ENCODE measurements at regions not wholly inside any gene's neighbourhood (a gene's known extent, or its start where the extent isn't known, plus 50 kb on each side); places are given as distances from the start of the nearest gene placed in this dataset.

DNA sequence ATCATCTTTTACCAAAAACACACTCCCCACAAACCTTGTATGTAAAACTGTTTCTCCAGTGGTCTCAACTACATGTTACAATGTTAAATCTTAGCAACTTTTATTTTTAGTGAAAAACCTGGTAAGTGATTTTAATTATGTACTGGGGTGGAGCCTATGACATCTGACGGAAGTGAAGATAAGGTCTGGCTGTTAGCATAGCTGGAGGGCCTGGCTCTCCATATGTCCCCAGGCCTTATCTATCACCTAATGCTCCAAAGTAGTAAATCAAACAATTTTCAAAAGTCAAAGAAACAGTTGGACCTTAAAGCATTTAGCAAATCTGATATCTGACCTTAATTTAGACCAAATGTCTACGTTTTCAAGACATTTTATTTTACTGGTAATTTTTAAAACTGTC lies 173.6 kb upstream of the SMAD3 start:
- H3K9me3 ChIP-seq (replicated peaks in 1 of 2; ENCODE audit: control insufficient read depth in 2 of 2, insufficient read depth in 1 of 2, low read depth in 1 of 2, low read length in 2 of 2), result peaks cover 0 to 3% of the 10 kb centered on the region in 2 donors
- no peak overlapping the region for H2AFZ ChIP-seq (ENCODE audit: low read length)
- no peak overlapping the region for H3K27ac ChIP-seq (replicated peaks; ENCODE audit: low read length)
- H3K4me1 ChIP-seq (ENCODE audit: control insufficient read depth in 2 of 2, insufficient read depth in 1 of 2, low read depth in 1 of 2, low read length in 2 of 2), result no peaks in the 10 kb centered on the region
- no peak overlapping the region for H3K14ac ChIP-seq (ENCODE audit: low read length)
- no CpG with 5 or more reads among the region's 2 CpGs for WGBS, 2 donors (ENCODE audit: extremely low coverage in 2 of 2, insufficient read length in 2 of 2, insufficient replicate concordance in 1 of 2)
- H3K79me1 ChIP-seq (ENCODE audit: low read depth, low read length), result no peaks in the 10 kb centered on the region
- peaks cover 0 to 14% (median 0%) of the 10 kb centered on the region in 3 experiments for H3K27me3 ChIP-seq (ENCODE audit: control insufficient read depth in 3 of 3, insufficient read depth in 3 of 3, low read depth in 1 of 3, low read length in 3 of 3)
- H3K36me3 ChIP-seq (replicated peaks in 1 of 2; ENCODE audit: control insufficient read depth in 2 of 2, insufficient read depth in 2 of 2, low read length in 2 of 2), result no peaks in the 10 kb centered on the region
- H3K4me3 ChIP-seq (ENCODE audit: low read length in 2 of 2), result no peak overlapping the region
- H3K18ac ChIP-seq (ENCODE audit: low read length), result no peak overlapping the region
- H3K23ac ChIP-seq (ENCODE audit: low read depth, low read length, poor library complexity), result no peak overlapping the region
- H2BK12ac ChIP-seq (ENCODE audit: low read length), result no peak overlapping the region
- no peak overlapping the region for H3K9ac ChIP-seq (ENCODE audit: low read depth, low read length, poor library complexity)
- no peak overlapping the region for H3K4ac ChIP-seq (ENCODE audit: low read length)
- H3K4me2 ChIP-seq (ENCODE audit: insufficient read depth, low read length, poor library complexity, severe bottlenecking), result no peak overlapping the region
- H4K8ac ChIP-seq (ENCODE audit: low read depth, low read length), result no peak overlapping the region
- H2BK5ac ChIP-seq (ENCODE audit: low read length), result no peak overlapping the region
- DNase-seq (ENCODE audit: low spot score), result no peak
- H2BK120ac ChIP-seq (ENCODE audit: low read depth, low read length), result no peak overlapping the region
- no peak overlapping the region for H4K91ac ChIP-seq (ENCODE audit: low read depth, low read length, poor library complexity)
- H2BK15ac ChIP-seq (ENCODE audit: low read length), result no peak overlapping the region
- no peak overlapping the region for H2AK5ac ChIP-seq (ENCODE audit: low read depth, low read length)

DNA sequence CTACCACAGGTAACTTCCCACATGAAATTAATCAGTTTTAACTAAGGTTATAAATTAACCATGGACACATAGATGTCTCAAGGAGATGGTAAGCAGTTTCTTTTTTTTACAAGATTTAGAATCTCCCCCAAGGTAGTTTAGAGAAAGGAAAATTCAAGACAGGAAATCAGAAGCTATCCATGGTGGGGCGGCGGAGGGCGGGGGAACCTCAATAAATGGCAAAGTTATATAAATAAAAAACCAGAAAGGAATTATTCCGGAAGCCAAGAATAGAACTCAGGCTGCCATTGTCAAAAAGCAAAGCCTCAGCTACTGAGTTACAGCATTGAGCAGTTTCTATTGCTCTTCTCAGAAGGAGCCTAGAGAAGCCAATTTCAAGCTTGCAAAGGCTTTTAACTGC lies 172.1 kb upstream of the SMAD3 start:
- Histone ChIP-seq H3K14ac (ENCODE audit: low read length) (no peak overlapping the region), H2AK5ac (ENCODE audit: low read depth, low read length) (no peak overlapping the region), H3K27me3 (ENCODE audit: control insufficient read depth in 3 of 3, insufficient read depth in 3 of 3, low read depth in 1 of 3, low read length in 3 of 3) (peaks cover 0 to 19% (median 0%) of the 10 kb centered on the region in 3 experiments), H3K4me1 (ENCODE audit: control insufficient read depth in 2 of 2, insufficient read depth in 1 of 2, low read depth in 1 of 2, low read length in 2 of 2) (no peaks in the 10 kb centered on the region), H2BK5ac (ENCODE audit: low read length) (no peak overlapping the region), H3K36me3 (replicated peaks in 1 of 2; ENCODE audit: control insufficient read depth in 2 of 2, insufficient read depth in 2 of 2, low read length in 2 of 2) (no peaks in the 10 kb centered on the region), H2BK12ac (ENCODE audit: low read length) (no peak overlapping the region), H4K8ac (ENCODE audit: low read depth, low read length) (no peak overlapping the region), H2BK120ac (ENCODE audit: low read depth, low read length) (no peak overlapping the region), H3K9ac (ENCODE audit: low read depth, low read length, poor library complexity) (no peak overlapping the region), H3K79me1 (ENCODE audit: low read depth, low read length) (no peaks in the 10 kb centered on the region), H3K4me2 (ENCODE audit: insufficient read depth, low read length, poor library complexity, severe bottlenecking) (no peak overlapping the region), H4K91ac (ENCODE audit: low read depth, low read length, poor library complexity) (no peak overlapping the region), H3K27ac (replicated peaks; ENCODE audit: low read length) (no peak overlapping the region), H3K9me3 (replicated peaks in 1 of 2; ENCODE audit: control insufficient read depth in 2 of 2, insufficient read depth in 1 of 2, low read depth in 1 of 2, low read length in 2 of 2) (no peaks in the 10 kb centered on the region), H3K4me3 (ENCODE audit: low read length in 2 of 2) (no peak overlapping the region), H3K4ac (ENCODE audit: low read length) (no peak overlapping the region), H2AFZ (ENCODE audit: low read length) (no peak overlapping the region), H3K18ac (ENCODE audit: low read length) (no peak overlapping the region), H3K23ac (ENCODE audit: low read depth, low read length, poor library complexity) (no peak overlapping the region), H2BK15ac (ENCODE audit: low read length) (no peak overlapping the region)
- DNase-seq (ENCODE audit: low spot score), result no peak
- no CpG with 5 or more reads among the region's 4 CpGs for WGBS, 2 donors (ENCODE audit: extremely low coverage in 2 of 2, insufficient read length in 2 of 2, insufficient replicate concordance in 1 of 2)

DNA sequence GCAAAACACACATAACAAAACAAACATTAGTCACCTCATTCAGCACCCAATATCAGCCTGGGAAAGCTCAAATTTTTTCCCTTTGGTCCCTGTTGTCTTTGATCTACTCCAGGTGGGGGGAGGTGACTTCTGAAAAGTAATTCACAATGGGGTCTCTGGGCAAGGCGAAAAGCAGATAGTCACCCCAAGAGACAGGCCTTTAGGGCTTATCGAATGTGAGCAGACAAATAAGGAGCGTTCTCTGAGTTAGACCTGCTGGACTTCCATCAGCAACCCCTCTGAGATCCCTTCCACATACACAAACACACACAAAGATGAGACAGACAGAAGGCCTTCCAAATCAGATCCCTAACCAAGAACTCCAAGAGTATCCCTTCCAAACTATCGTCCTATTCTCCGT lies 171.0 kb upstream of the SMAD3 start:
- no peak overlapping the region for H3K14ac ChIP-seq (ENCODE audit: low read length)
- no CpG with 5 or more reads among the region's 5 CpGs for WGBS, 2 donors (ENCODE audit: extremely low coverage in 2 of 2, insufficient read length in 2 of 2, insufficient replicate concordance in 1 of 2)
- H3K4me1 ChIP-seq (ENCODE audit: control insufficient read depth in 2 of 2, insufficient read depth in 1 of 2, low read depth in 1 of 2, low read length in 2 of 2), result peaks cover 0 to 3% of the 10 kb centered on the region in 2 donors

DNA sequence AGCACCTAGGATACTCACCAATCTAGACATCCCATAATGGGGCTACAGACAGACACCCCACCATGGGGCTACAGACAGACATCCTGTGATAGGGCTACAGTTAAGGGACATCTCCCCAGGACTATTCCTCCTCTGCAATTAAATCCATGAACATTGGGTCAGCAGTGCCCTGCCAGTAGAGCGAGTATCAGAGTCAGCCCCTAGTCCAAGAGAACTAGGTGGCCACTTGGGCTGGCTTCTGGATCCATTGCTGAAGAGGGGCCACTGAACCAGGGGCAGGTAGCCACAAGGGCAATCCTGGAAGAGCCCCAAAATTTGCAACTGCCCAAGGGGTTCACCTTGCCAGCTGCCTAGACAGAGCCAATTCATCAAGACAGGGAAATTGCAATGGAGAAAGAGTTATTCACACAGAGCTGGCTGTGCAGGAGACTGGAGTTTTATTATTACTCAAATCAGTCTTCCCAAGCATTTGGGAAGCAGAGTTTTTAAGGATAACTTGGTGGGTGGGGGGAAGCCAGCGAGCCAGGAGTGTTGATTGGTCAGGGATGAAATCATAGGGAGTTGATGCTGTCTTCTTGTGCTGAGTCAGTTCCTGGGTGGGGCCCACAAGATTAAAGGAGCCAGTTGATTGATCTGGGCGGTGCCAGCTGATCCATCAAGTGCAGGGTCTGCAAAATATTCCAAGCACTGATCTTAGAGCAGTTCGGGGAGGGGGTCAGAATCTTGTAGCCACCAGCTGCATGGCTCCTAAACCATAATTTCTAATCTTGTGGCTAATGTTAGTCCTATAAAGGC lies 170.2 kb upstream of the SMAD3 start:
- Histone ChIP-seq H2BK12ac (ENCODE audit: low read length) (no peak overlapping the region), H3K27ac (replicated peaks; ENCODE audit: low read length) (no peak overlapping the region), H3K27me3 (ENCODE audit: control insufficient read depth in 3 of 3, insufficient read depth in 3 of 3, low read depth in 1 of 3, low read length in 3 of 3) (peaks cover 0 to 26% (median 0%) of the 10 kb centered on the region in 3 experiments), H3K23ac (ENCODE audit: low read depth, low read length, poor library complexity) (no peak overlapping the region), H4K8ac (ENCODE audit: low read depth, low read length) (no peak overlapping the region), H3K4me3 (ENCODE audit: low read length in 2 of 2) (no peak overlapping the region), H2AK5ac (ENCODE audit: low read depth, low read length) (no peak overlapping the region), H3K4ac (ENCODE audit: low read length) (no peak overlapping the region), H3K14ac (ENCODE audit: low read length) (no peak overlapping the region), H3K36me3 (replicated peaks in 1 of 2; ENCODE audit: control insufficient read depth in 2 of 2, insufficient read depth in 2 of 2, low read length in 2 of 2) (no peaks in the 10 kb centered on the region), H3K79me1 (ENCODE audit: low read depth, low read length) (no peaks in the 10 kb centered on the region), H2AFZ (ENCODE audit: low read length) (no peak overlapping the region), H3K4me1 (ENCODE audit: control insufficient read depth in 2 of 2, insufficient read depth in 1 of 2, low read depth in 1 of 2, low read length in 2 of 2) (peaks cover 0 to 3% of the 10 kb centered on the region in 2 donors), H3K18ac (ENCODE audit: low read length) (no peak overlapping the region), H2BK120ac (ENCODE audit: low read depth, low read length) (no peak overlapping the region), H3K4me2 (ENCODE audit: insufficient read depth, low read length, poor library complexity, severe bottlenecking) (no peak overlapping the region), H3K9ac (ENCODE audit: low read depth, low read length, poor library complexity) (no peak overlapping the region), H4K91ac (ENCODE audit: low read depth, low read length, poor library complexity) (no peak overlapping the region), H2BK5ac (ENCODE audit: low read length) (no peak overlapping the region), H3K9me3 (replicated peaks in 1 of 2; ENCODE audit: control insufficient read depth in 2 of 2, insufficient read depth in 1 of 2, low read depth in 1 of 2, low read length in 2 of 2) (no peaks in the 10 kb centered on the region), H2BK15ac (ENCODE audit: low read length) (no peak overlapping the region)
- no CpG with 5 or more reads among the region's 4 CpGs for WGBS, 2 donors (ENCODE audit: extremely low coverage in 2 of 2, insufficient read length in 2 of 2, insufficient replicate concordance in 1 of 2)
- DNase-seq (ENCODE audit: low spot score), result no peak

More for the DNA sequence above, 171.0 kb upstream of the SMAD3 start:
- DNase-seq (ENCODE audit: low spot score), result no peak
- H3K4me2 ChIP-seq (ENCODE audit: insufficient read depth, low read length, poor library complexity, severe bottlenecking), result no peak overlapping the region
- no peak overlapping the region for H4K8ac ChIP-seq (ENCODE audit: low read depth, low read length)
- no peak overlapping the region for H2BK5ac ChIP-seq (ENCODE audit: low read length)
- H3K4me3 ChIP-seq (ENCODE audit: low read length in 2 of 2), result no peak overlapping the region
- H3K79me1 ChIP-seq (ENCODE audit: low read depth, low read length), result no peaks in the 10 kb centered on the region
- H2BK120ac ChIP-seq (ENCODE audit: low read depth, low read length), result no peak overlapping the region
- no peak overlapping the region for H2AFZ ChIP-seq (ENCODE audit: low read length)
- no peak overlapping the region for H2BK12ac ChIP-seq (ENCODE audit: low read length)
- peaks cover 0 to 26% (median 0%) of the 10 kb centered on the region in 3 experiments for H3K27me3 ChIP-seq (ENCODE audit: control insufficient read depth in 3 of 3, insufficient read depth in 3 of 3, low read depth in 1 of 3, low read length in 3 of 3)
- no peak overlapping the region for H3K27ac ChIP-seq (replicated peaks; ENCODE audit: low read length)
- no peak overlapping the region for H2BK15ac ChIP-seq (ENCODE audit: low read length)
- no peak overlapping the region for H3K4ac ChIP-seq (ENCODE audit: low read length)
- H3K9me3 ChIP-seq (replicated peaks in 1 of 2; ENCODE audit: control insufficient read depth in 2 of 2, insufficient read depth in 1 of 2, low read depth in 1 of 2, low read length in 2 of 2), result no peaks in the 10 kb centered on the region
- no peak overlapping the region for H3K9ac ChIP-seq (ENCODE audit: low read depth, low read length, poor library complexity)
- H4K91ac ChIP-seq (ENCODE audit: low read depth, low read length, poor library complexity), result no peak overlapping the region
- H2AK5ac ChIP-seq (ENCODE audit: low read depth, low read length), result no peak overlapping the region
- H3K18ac ChIP-seq (ENCODE audit: low read length), result no peak overlapping the region
- no peaks in the 10 kb centered on the region for H3K36me3 ChIP-seq (replicated peaks in 1 of 2; ENCODE audit: control insufficient read depth in 2 of 2, insufficient read depth in 2 of 2, low read length in 2 of 2)
- H3K23ac ChIP-seq (ENCODE audit: low read depth, low read length, poor library complexity), result no peak overlapping the region
